ENCODE measurements at regions not wholly inside any gene's neighbourhood (a gene's known extent, or its start where the extent isn't known, plus 50 kb on each side); places are given as distances from the start of the nearest gene placed in this dataset.

DNA sequence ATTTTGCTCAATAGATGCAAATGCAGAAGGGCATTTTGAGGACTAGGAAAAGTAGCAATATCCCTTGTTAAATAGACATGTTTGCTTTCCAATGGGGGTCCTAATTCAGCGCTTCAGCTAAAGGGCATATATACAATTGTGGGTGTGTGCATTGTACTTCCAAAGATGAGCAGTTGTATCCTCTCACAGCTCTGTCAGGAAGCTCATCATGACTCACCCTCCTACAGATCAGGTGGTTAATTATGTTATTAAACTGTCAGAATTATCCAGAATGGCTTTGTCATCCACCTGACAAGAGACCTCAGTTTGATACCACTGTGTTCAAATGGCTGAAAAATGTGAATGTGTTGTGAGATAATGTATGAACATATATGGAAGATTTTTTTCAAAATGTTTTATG is 252.2 kb upstream of the MTNR1B start:
- TF ChIP-seq RAD21 (conservative IDR thresholded peaks at IDR 0.05 in 1 of 2, IDR thresholded peaks at IDR 0.05 in 1 of 2) (no peak), RNF2 (IDR thresholded peaks at IDR 0.05; ENCODE audit: borderline replicate concordance, low read depth) (no peak), ZNF302 (CRISPR knock-in tag; IDR thresholded peaks at IDR 0.05) (no peak), JUNB (IDR thresholded peaks at IDR 0.05) (no peak), CEBPB (IDR thresholded peaks at IDR 0.05) (no peak), NPAS2 (CRISPR knock-in tag; IDR thresholded peaks at IDR 0.05; ENCODE audit: borderline replicate concordance) (no peak), ZC3H11A (IDR thresholded peaks at IDR 0.05) (no peak), TP53 (CRISPR knock-in tag; IDR thresholded peaks at IDR 0.05) (no peak), CBX8 (IDR thresholded peaks at IDR 0.05) (no peak), HOXB5 (CRISPR knock-in tag; IDR thresholded peaks at IDR 0.05) (no peak), MYC (IDR thresholded peaks at IDR 0.05; ENCODE audit: borderline replicate concordance, low read length) (no peak), ZFP36 (IDR thresholded peaks at IDR 0.05; ENCODE audit: borderline replicate concordance, partially characterized antibody) (no peak), HOXB13 (CRISPR knock-in tag; IDR thresholded peaks at IDR 0.05; ENCODE audit: low read depth) (no peak), FOXS1 (CRISPR knock-in tag; IDR thresholded peaks at IDR 0.05) (no peak), ESRRA (IDR thresholded peaks at IDR 0.05; ENCODE audit: borderline replicate concordance, low read length) (no peak), BHLHE40 (IDR thresholded peaks at IDR 0.05; ENCODE audit: low read depth, low read length) (no peak)
- TF ChIP-seq, protein P1, sequence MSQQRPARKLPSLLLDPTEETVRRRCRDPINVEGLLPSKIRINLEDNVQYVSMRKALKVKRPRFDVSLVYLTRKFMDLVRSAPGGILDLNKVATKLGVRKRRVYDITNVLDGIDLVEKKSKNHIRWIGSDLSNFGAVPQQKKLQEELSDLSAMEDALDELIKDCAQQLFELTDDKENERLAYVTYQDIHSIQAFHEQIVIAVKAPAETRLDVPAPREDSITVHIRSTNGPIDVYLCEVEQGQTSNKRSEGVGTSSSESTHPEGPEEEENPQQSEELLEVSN (IDR thresholded peaks at IDR 0.05; ENCODE audit: borderline replicate concordance, low read depth): no peak
- TF ChIP-seq, protein P2, sequence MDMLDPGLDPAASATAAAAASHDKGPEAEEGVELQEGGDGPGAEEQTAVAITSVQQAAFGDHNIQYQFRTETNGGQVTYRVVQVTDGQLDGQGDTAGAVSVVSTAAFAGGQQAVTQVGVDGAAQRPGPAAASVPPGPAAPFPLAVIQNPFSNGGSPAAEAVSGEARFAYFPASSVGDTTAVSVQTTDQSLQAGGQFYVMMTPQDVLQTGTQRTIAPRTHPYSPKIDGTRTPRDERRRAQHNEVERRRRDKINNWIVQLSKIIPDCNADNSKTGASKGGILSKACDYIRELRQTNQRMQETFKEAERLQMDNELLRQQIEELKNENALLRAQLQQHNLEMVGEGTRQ (IDR thresholded peaks at IDR 0.05): no peak
- no peak for DNase-seq (ENCODE audit: low read depth in 1 of 2, low spot score in 1 of 2)
- no peaks in the 10 kb centered on the region for H3K9me3 ChIP-seq
- H3K4me3 ChIP-seq: no peak overlapping the region
- no peak for FAIRE-seq
- no peak overlapping the region for H3K4me2 ChIP-seq
- 69% methylated on average over 1 of the region's 1 CpG for WGBS (ENCODE audit: missing lambda C conversion rate)
- CTCF ChIA-PET: no interaction called here
- no peak overlapping the region for H3K27ac ChIP-seq
- POLR2A ChIA-PET: no interaction called here
- ATAC-seq: no peak
- H3K4me1 ChIP-seq: no peaks in the 10 kb centered on the region

DNA sequence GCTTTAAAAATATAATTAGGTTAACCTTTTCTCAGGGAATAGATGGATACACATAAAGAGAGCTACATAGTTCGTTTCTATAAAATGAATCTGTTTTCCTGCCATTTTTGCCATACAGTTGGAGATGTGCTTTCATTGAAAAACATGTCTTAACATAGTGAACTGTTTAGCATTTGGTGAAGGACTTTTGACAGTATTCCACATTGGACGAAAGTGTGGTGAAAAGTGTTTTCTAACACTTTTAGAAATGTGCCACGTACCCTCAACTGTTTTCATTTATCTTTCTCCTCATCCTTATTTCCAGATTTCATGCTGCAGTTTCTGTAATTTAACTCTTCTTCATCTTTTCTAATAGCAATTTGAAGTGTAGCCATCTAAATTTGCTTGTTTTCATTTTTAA is 249.1 kb upstream of the MTNR1B start:
- FAIRE-seq (no peak), ATAC-seq (no peak), DNase-seq (ENCODE audit: low read depth in 1 of 2, low spot score in 1 of 2) (no peak)
- no peak overlapping the region for H3K4me3 ChIP-seq
- H3K27ac ChIP-seq: no peak overlapping the region
- ChIA-PET CTCF (no interaction called here), POLR2A (no interaction called here)
- no peak for TF ChIP-seq ZC3H11A (IDR thresholded peaks at IDR 0.05)
- TF ChIP-seq JUN (IDR thresholded peaks at IDR 0.05): no peak
- no peak for TF ChIP-seq ZNF302 (CRISPR knock-in tag; IDR thresholded peaks at IDR 0.05)
- no peak for TF ChIP-seq MYC (IDR thresholded peaks at IDR 0.05; ENCODE audit: borderline replicate concordance, low read length)
- TF ChIP-seq FOSB (CRISPR knock-in tag; IDR thresholded peaks at IDR 0.05): no peak
- TF ChIP-seq NFE2L2 (conservative IDR thresholded peaks at IDR 0.05; ENCODE audit: low read length): no peak
- no peak for TF ChIP-seq SREBF2 (IDR thresholded peaks at IDR 0.05)
- TF ChIP-seq EHMT2 (IDR thresholded peaks at IDR 0.05; ENCODE audit: low read depth): no peak
- TF ChIP-seq, protein P3, sequence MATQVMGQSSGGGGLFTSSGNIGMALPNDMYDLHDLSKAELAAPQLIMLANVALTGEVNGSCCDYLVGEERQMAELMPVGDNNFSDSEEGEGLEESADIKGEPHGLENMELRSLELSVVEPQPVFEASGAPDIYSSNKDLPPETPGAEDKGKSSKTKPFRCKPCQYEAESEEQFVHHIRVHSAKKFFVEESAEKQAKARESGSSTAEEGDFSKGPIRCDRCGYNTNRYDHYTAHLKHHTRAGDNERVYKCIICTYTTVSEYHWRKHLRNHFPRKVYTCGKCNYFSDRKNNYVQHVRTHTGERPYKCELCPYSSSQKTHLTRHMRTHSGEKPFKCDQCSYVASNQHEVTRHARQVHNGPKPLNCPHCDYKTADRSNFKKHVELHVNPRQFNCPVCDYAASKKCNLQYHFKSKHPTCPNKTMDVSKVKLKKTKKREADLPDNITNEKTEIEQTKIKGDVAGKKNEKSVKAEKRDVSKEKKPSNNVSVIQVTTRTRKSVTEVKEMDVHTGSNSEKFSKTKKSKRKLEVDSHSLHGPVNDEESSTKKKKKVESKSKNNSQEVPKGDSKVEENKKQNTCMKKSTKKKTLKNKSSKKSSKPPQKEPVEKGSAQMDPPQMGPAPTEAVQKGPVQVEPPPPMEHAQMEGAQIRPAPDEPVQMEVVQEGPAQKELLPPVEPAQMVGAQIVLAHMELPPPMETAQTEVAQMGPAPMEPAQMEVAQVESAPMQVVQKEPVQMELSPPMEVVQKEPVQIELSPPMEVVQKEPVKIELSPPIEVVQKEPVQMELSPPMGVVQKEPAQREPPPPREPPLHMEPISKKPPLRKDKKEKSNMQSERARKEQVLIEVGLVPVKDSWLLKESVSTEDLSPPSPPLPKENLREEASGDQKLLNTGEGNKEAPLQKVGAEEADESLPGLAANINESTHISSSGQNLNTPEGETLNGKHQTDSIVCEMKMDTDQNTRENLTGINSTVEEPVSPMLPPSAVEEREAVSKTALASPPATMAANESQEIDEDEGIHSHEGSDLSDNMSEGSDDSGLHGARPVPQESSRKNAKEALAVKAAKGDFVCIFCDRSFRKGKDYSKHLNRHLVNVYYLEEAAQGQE (IDR thresholded peaks at IDR 0.05): no peak
- TF ChIP-seq, protein P2 (IDR thresholded peaks at IDR 0.05): no peak
- TF ChIP-seq TFCP2L1 (CRISPR knock-in tag; IDR thresholded peaks at IDR 0.05): no peak
- TF ChIP-seq SMC3 (IDR thresholded peaks at IDR 0.05): no peak
- TF ChIP-seq MAZ (IDR thresholded peaks at IDR 0.05; ENCODE audit: borderline replicate concordance, low read depth, low read length): no peak
- TF ChIP-seq MAFK (IDR thresholded peaks at IDR 0.05; ENCODE audit: partially characterized antibody): no peak
- no peak overlapping the region for H3K4me2 ChIP-seq
- 23% methylated on average over 3 of the region's 3 CpGs for WGBS (ENCODE audit: missing lambda C conversion rate)
- H3K9me3 ChIP-seq: no peaks in the 10 kb centered on the region
- H3K4me1 ChIP-seq: no peaks in the 10 kb centered on the region
